HepG2 (cell line): ENCODE measurements at regions not wholly inside any gene's neighbourhood (a gene's known extent, or its start where the extent isn't known, plus 50 kb on each side); places are given as distances from the start of the nearest gene placed in this dataset.

Source experiments
- ATF7 ChIP-seq, 2 experiments: fragments of 450-650 bp in 1 of 2; sonication (generic) in 1 of 2; formaldehyde crosslinking in 1 of 2; IDR thresholded peaks; 2 replicates each; pipeline versions ENCODE4 v1.4.0 to v1.6.1; 2016 to 2020; ENCODE audit warnings: antibody characterized with exemption in 1 of 2, mild to moderate bottlenecking in 1 of 2, missing genetic modification reagents in 1 of 2
- CEBPB ChIP-seq: IDR thresholded peaks from 2 replicates; pipeline ENCODE4 v1.6.1; 2011; ENCODE audit warnings: low read depth, low read length, improper control_type of control experiment, borderline replicate concordance
- CHCHD3 ChIP-seq: sonication (generic); formaldehyde crosslinking; IDR thresholded peaks from 2 replicates; pipeline ENCODE4 v1.8.0; 2022; ENCODE audit warnings: mild to moderate bottlenecking, missing genetic modification reagents, moderate library complexity
- DNMT1 ChIP-seq: sonication (generic); formaldehyde crosslinking; IDR thresholded peaks from 2 replicates; pipeline ENCODE4 v1.5.1; 2020; ENCODE audit warnings: mild to moderate bottlenecking, missing genetic modification reagents
- EHMT2 ChIP-seq: fragments of 200-600 bp; sonication (generic); IDR thresholded peaks from 2 replicates; pipeline ENCODE4 v1.7.0; 2017; ENCODE audit warnings: antibody characterized with exemption, low read depth, low read length, borderline replicate concordance
- ERF ChIP-seq: IDR thresholded peaks from 2 replicates; pipeline ENCODE4 v1.6.1; 2018; ENCODE audit warnings: missing biosample characterization, missing genetic modification reagents
- FIP1L1 ChIP-seq: fragments of 200-400 bp; formaldehyde crosslinking; IDR thresholded peaks from 2 replicates; pipeline ENCODE4 v1.6.1; 2018; ENCODE audit warnings: low read depth, mild to moderate bottlenecking, low read length, moderate library complexity, borderline replicate concordance; ENCODE audit not compliant: insufficient read depth
- GTF3A ChIP-seq: sonication (generic); formaldehyde crosslinking; conservative IDR thresholded peaks from 2 replicates; pipeline ENCODE4 v1.4.0; 2020; ENCODE audit warnings: mild to moderate bottlenecking, missing genetic modification reagents
- HMGA1 ChIP-seq: sonication (generic); formaldehyde crosslinking; conservative IDR thresholded peaks from 2 replicates; pipeline ENCODE4 v1.4.0; 2020; ENCODE audit warnings: missing genetic modification reagents
- HNF4G ChIP-seq, 2 experiments: sonication (generic) in 1 of 2; formaldehyde crosslinking in 1 of 2; IDR thresholded peaks; 2 replicates each; pipeline versions ENCODE4 v1.4.0 to v1.6.1; 2011 to 2020; ENCODE audit warnings: borderline replicate concordance in 2 of 2, low read depth in 2 of 2, mild to moderate bottlenecking in 2 of 2, low read length in 1 of 2, missing genetic modification reagents in 1 of 2, moderate library complexity in 1 of 2
- HOXA3 ChIP-seq: sonication (generic); formaldehyde crosslinking; IDR thresholded peaks from 2 replicates; pipeline ENCODE4 v1.5.0; 2020; ENCODE audit warnings: missing genetic modification reagents
- IKZF1 ChIP-seq: fragments of 450-650 bp; IDR thresholded peaks from 2 replicates; pipeline ENCODE4 v1.7.1; 2016
- IKZF4 ChIP-seq: sonication (generic); formaldehyde crosslinking; IDR thresholded peaks from 2 replicates; pipeline ENCODE4 v1.5.1; 2020; ENCODE audit warnings: borderline replicate concordance, mild to moderate bottlenecking, low read depth, missing genetic modification reagents; ENCODE audit errors: not compliant biosample characterization
- MATR3 ChIP-seq: sonication (generic); formaldehyde crosslinking; IDR thresholded peaks from 2 replicates; pipeline ENCODE4 v1.4.0; 2020; ENCODE audit warnings: missing genetic modification reagents
- MED13 ChIP-seq: sonication (generic); formaldehyde crosslinking; IDR thresholded peaks from 2 replicates; pipeline ENCODE4 v1.5.0; 2020; ENCODE audit warnings: missing genetic modification reagents
- NFATC3 ChIP-seq: sonication (generic); formaldehyde crosslinking; IDR thresholded peaks from 2 replicates; pipeline ENCODE4 v1.5.1; 2020; ENCODE audit warnings: mild to moderate bottlenecking, missing genetic modification reagents
- PCBP2 ChIP-seq: fragments of 200-400 bp; formaldehyde crosslinking; optimal IDR thresholded peaks from 2 replicates; pipeline ENCODE3; 2018; ENCODE audit warnings: low read length, low read depth; ENCODE audit not compliant: poor library complexity, severe bottlenecking
- POLR2A ChIP-seq, 2 experiments: IDR thresholded peaks; 2 replicates each; pipeline ENCODE4 v1.6.1; 2011; ENCODE audit warnings: low read depth in 2 of 2, low read length in 2 of 2, mild to moderate bottlenecking in 1 of 2, moderate library complexity in 1 of 2; ENCODE audit not compliant: insufficient read depth in 1 of 2
- TMF1 ChIP-seq: sonication (generic); formaldehyde crosslinking; IDR thresholded peaks from 2 replicates; pipeline ENCODE4 v1.8.1; 2022; ENCODE audit warnings: low read depth, missing genetic modification reagents
- ZMYM4 ChIP-seq: sonication (generic); formaldehyde crosslinking; IDR thresholded peaks from 2 replicates; pipeline ENCODE4 v1.8.1; 2023; ENCODE audit warnings: mild to moderate bottlenecking, missing genetic modification reagents
- ZNF160 ChIP-seq: sonication (generic); formaldehyde crosslinking; IDR thresholded peaks from 2 replicates; pipeline ENCODE4 v1.8.0; 2022; ENCODE audit warnings: mild to moderate bottlenecking, inconsistent platforms, missing genetic modification reagents
- ZNF326 ChIP-seq: sonication (generic); formaldehyde crosslinking; IDR thresholded peaks from 2 replicates; pipeline ENCODE4 v1.4.0; 2020; ENCODE audit warnings: missing genetic modification reagents, borderline replicate concordance
- ZNF616 ChIP-seq: sonication (generic); formaldehyde crosslinking; IDR thresholded peaks from 2 replicates; pipeline ENCODE4 v1.5.0; 2020; ENCODE audit warnings: low read depth, mild to moderate bottlenecking, missing genetic modification reagents
- ZNF709 ChIP-seq: sonication (generic); formaldehyde crosslinking; IDR thresholded peaks from 2 replicates; pipeline ENCODE4 v1.5.0; 2020; ENCODE audit warnings: mild to moderate bottlenecking, missing genetic modification reagents
- ZNF770 ChIP-seq: sonication (generic); formaldehyde crosslinking; IDR thresholded peaks from 2 replicates; pipeline ENCODE4 v1.5.0; 2020; ENCODE audit warnings: mild to moderate bottlenecking, missing genetic modification reagents
- ZNF788 ChIP-seq: sonication (generic); formaldehyde crosslinking; IDR thresholded peaks from 2 replicates; pipeline ENCODE4 v1.5.0; 2020; ENCODE audit warnings: mild to moderate bottlenecking, missing genetic modification reagents, borderline replicate concordance
- TF ChIP-seq, protein P1 (sequence below): IDR thresholded peaks from 2 replicates; pipeline ENCODE4 v1.6.1; 2016; ENCODE audit warnings: missing compliant biosample characterization, missing genetic modification reagents, borderline replicate concordance

DNA sequence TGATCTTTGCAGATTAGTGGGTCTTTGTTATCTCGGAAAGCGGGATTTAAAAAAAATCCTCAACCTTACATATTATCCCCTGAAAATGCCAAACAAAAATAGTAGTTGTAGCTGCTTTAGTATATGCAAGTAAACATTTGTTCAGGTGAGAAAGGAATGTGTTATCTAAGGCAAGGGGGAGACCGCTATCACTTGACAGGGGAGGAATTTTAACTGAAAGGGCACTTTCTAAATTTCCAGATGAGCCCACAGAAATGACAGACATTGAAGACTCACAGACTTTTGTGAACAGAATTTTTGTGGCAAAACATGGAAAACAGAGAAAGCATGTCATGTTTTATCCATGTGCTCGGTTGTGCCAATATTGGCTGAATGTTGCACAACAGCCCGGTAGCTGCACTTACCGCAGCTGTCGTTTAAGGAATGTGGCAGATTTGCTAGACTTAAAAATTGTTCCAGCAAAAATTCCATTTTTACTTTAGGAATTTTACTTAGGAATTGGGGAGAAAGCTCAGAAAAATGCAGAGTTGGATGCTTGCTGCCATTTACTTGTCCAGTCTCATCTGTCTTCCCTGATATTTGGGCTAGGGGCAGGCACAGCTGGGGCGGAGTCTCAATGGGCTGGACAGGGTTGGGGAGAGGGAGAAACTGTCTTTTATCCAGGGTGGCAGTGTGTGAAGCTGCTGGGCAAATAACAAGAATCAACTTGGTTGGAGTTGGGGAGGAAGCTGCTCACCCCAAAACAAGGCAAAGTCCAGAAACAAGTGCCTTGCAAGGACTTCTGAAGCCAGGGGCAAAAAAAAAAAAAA, 94.6 kb upstream of the RPS6KA3 start (continued):
- no peak for TF ChIP-seq EHMT2
- TF ChIP-seq HMGA1 (CRISPR knock-in tag) = no peak
- TF ChIP-seq GTF3A = no peak
- TF ChIP-seq IKZF4 (CRISPR knock-in tag) = no peak
- no peak for TF ChIP-seq PCBP2
- TF ChIP-seq ZNF326 (CRISPR knock-in tag) = no peak
- TF ChIP-seq HNF4G (IDR thresholded peaks at IDR 0.05; ENCODE audit: borderline replicate concordance, low read depth, low read length) = peak; percentile 25; the same call in 1 of the 2 replicates
- TF ChIP-seq HNF4G (CRISPR knock-in tag; IDR thresholded peaks at IDR 0.05; ENCODE audit: borderline replicate concordance, low read depth) = no peak
- TF ChIP-seq DNMT1 (CRISPR knock-in tag) = no peak
- no peak for TF ChIP-seq CHCHD3 (CRISPR knock-in tag)
- TF ChIP-seq, protein P1, sequence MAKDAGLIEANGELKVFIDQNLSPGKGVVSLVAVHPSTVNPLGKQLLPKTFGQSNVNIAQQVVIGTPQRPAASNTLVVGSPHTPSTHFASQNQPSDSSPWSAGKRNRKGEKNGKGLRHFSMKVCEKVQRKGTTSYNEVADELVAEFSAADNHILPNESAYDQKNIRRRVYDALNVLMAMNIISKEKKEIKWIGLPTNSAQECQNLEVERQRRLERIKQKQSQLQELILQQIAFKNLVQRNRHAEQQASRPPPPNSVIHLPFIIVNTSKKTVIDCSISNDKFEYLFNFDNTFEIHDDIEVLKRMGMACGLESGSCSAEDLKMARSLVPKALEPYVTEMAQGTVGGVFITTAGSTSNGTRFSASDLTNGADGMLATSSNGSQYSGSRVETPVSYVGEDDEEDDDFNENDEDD (CRISPR knock-in tag) = no peak
- no peak for TF ChIP-seq ATF7 (IDR thresholded peaks at IDR 0.05)
- TF ChIP-seq ATF7 (CRISPR knock-in tag; IDR thresholded peaks at IDR 0.05) = no peak
- TF ChIP-seq MED13 (CRISPR knock-in tag) = no peak
- TF ChIP-seq CEBPB = peak; percentile 97
- no peak for TF ChIP-seq MATR3 (CRISPR knock-in tag)
- TF ChIP-seq ZNF770 (CRISPR knock-in tag) = no peak
- TF ChIP-seq ERF (CRISPR knock-in tag) = no peak
- TF ChIP-seq ZNF709 (CRISPR knock-in tag) = no peak
- TF ChIP-seq TMF1 (CRISPR knock-in tag) = no peak
- no peak for TF ChIP-seq FIP1L1
- TF ChIP-seq ZMYM4 = no peak; the same call in 1 of the 2 replicates
- TF ChIP-seq IKZF1 = no peak
- TF ChIP-seq HOXA3 = peak; percentile 32; the same call in 1 of the 2 replicates
- no peak for TF ChIP-seq ZNF616 (CRISPR knock-in tag)
- no peak for TF ChIP-seq NFATC3 (CRISPR knock-in tag)
- TF ChIP-seq ZNF160 (CRISPR knock-in tag) = no peak
- no peak for TF ChIP-seq ZNF788
- TF ChIP-seq POLR2A (IDR thresholded peaks at IDR 0.05; ENCODE audit: insufficient read depth in 1 of 2, low read depth in 2 of 2, low read length in 2 of 2) = no peak; a peak in 1 of 4 replicates
